Right lobe of liver (tissue), 4 donors: ENCODE measurements at regions not wholly inside any gene's neighbourhood (a gene's known extent, or its start where the extent isn't known, plus 50 kb on each side); places are given as distances from the start of the nearest gene placed in this dataset.

Source experiments
- CTCF ChIP-seq, 4 donors: fragments of 200-600 bp in 3 of 4; fragments of 450-650 bp in 1 of 4; IDR thresholded peaks; one replicate each; pipeline versions ENCODE4 v1.5.1 to v1.8.0; 2016 to 2022; ENCODE audit warnings: antibody characterized with exemption in 4 of 4, mild to moderate bottlenecking in 2 of 4
- POLR2A ChIP-seq: fragments of 450-650 bp; IDR thresholded peaks from one replicate; pipeline ENCODE4 v1.6.1; 2017; ENCODE audit warnings: antibody characterized with exemption, mild to moderate bottlenecking
- donor health status: DM: no; HTN: no; CAD: no.
- donor health status: DM: no; HTN: no; CAD: no.
- donor health status: DM: no; HTN: yes; CAD: no.

DNA sequence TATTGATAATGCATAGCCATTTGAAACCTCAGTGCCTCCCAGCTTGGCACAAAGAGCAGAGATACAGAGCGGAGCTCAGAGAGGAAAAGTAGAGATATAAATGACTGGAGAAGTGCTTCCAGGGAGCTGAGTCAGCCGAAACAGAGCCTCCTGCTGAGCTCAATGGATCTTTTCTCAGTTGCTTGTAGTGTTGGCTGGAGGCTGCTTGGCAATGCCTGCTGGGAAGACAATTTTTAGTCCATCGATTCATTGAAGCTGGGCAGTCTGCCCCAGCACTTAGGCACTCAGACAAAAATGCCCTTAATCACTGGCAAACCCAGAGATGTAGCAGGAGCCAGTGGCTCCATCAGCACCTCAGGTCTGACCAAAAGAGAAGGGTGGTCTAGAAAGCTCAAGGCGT lies 81.3 kb upstream of the SETBP1 start:
- no peak for TF ChIP-seq CTCF (IDR thresholded peaks at IDR 0.05)
- no peak for TF ChIP-seq POLR2A
